ENCODE measurements at regions not wholly inside any gene's neighbourhood (a gene's known extent, or its start where the extent isn't known, plus 50 kb on each side); places are given as distances from the start of the nearest gene placed in this dataset.

GRCh38 chr2:234429265-234429664, 67.6 kb downstream of the ARL4C start:
- Histone ChIP-seq H4K20me1 (ENCODE audit: insufficient read depth, low read length) (no peaks in the 10 kb centered on the region), H3K27me3 (ENCODE audit: control insufficient read depth in 1 of 2, insufficient read depth in 2 of 2, low read length in 2 of 2) (peaks cover 0 to 1% of the 10 kb centered on the region in 2 experiments; a peak in 1 of 5 replicates), H3K4me1 (ENCODE audit: insufficient read depth, low read length) (peaks cover 15% of the 10 kb centered on the region), H3K9ac (ENCODE audit: insufficient read depth, low read depth, low read length) (no peak overlapping the region), H3K36me3 (replicated peaks in 1 of 2; ENCODE audit: control insufficient read depth in 1 of 2, insufficient read depth in 2 of 2, low read length in 2 of 2) (no peaks in the 10 kb centered on the region), H3K9me3 (ENCODE audit: low read length) (no peaks in the 10 kb centered on the region), H3K79me2 (ENCODE audit: insufficient read depth, low read length) (no peaks in the 10 kb centered on the region), H2AFZ (ENCODE audit: low read length) (no peak overlapping the region), H3K4me2 (ENCODE audit: low read depth, low read length) (peak overlapping the region; percentile 16), H3K27ac (ENCODE audit: extremely low read length, insufficient read depth, low read length) (no peak overlapping the region), H3K4me3 (replicated peaks in 1 of 3; ENCODE audit: insufficient read depth in 1 of 3, low read depth in 2 of 3, low read length in 3 of 3) (no peak overlapping the region)
- no TSS peak for BruUV-seq (replicated peaks)
- DNase-seq (ENCODE audit: low spot score) (peak; percentile 55), FAIRE-seq (peak; percentile 68), ATAC-seq (peak; percentile 86)
- in situ Hi-C loops (cut with HindIII; ENCODE audit: extremely low pct_ligation_motif_present, low pct_unique_long_range_greater_than_20kb) (no loop called here), intact Hi-C loops (cut with micrococcal nuclease; ENCODE audit: unreplicated experiment) (no loop called here)
- ChIA-PET CTCF (ENCODE audit: low intra/inter-chr PET ratio, low total read pairs) (no interaction called here), POLR2A (no interaction called here)
- 25% methylated on average over 5 of the region's 5 CpGs for WGBS (ENCODE audit: low lambda C conversion rate)
- peak; percentile 61 for TF ChIP-seq TEAD3 (CRISPR knock-in tag; optimal IDR thresholded peaks at IDR 0.05; ENCODE audit: borderline replicate concordance)
- TF ChIP-seq ZBTB7B (CRISPR knock-in tag; IDR thresholded peaks at IDR 0.05): no peak
- TF ChIP-seq ZNF7 (CRISPR knock-in tag; IDR thresholded peaks at IDR 0.05): peak; percentile 22; the same call in 1 of the 2 replicates
- TF ChIP-seq FOXA3 (CRISPR knock-in tag; IDR thresholded peaks at IDR 0.05): no peak
- no peak for TF ChIP-seq ZNF572 (CRISPR knock-in tag; IDR thresholded peaks at IDR 0.05)
- no peak for TF ChIP-seq EEA1 (CRISPR knock-in tag; IDR thresholded peaks at IDR 0.05; ENCODE audit: borderline replicate concordance)
- no peak for TF ChIP-seq ZSCAN20 (CRISPR knock-in tag; IDR thresholded peaks at IDR 0.05; ENCODE audit: borderline replicate concordance)
- peak; percentile 74 for TF ChIP-seq GFI1 (CRISPR knock-in tag; IDR thresholded peaks at IDR 0.05; ENCODE audit: borderline replicate concordance)
- TF ChIP-seq DNMT3B (CRISPR knock-in tag; conservative IDR thresholded peaks at IDR 0.05): no peak
- TF ChIP-seq ZNF44 (CRISPR knock-in tag; IDR thresholded peaks at IDR 0.05): no peak
- TF ChIP-seq, protein P1, sequence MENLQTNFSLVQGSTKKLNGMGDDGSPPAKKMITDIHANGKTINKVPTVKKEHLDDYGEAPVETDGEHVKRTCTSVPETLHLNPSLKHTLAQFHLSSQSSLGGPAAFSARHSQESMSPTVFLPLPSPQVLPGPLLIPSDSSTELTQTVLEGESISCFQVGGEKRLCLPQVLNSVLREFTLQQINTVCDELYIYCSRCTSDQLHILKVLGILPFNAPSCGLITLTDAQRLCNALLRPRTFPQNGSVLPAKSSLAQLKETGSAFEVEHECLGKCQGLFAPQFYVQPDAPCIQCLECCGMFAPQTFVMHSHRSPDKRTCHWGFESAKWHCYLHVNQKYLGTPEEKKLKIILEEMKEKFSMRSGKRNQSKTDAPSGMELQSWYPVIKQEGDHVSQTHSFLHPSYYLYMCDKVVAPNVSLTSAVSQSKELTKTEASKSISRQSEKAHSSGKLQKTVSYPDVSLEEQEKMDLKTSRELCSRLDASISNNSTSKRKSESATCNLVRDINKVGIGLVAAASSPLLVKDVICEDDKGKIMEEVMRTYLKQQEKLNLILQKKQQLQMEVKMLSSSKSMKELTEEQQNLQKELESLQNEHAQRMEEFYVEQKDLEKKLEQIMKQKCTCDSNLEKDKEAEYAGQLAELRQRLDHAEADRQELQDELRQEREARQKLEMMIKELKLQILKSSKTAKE (CRISPR knock-in tag; IDR thresholded peaks at IDR 0.05; ENCODE audit: borderline replicate concordance): no peak
- no peak for TF ChIP-seq PTBP1 (IDR thresholded peaks at IDR 0.05; ENCODE audit: low read depth, low read length, poor library complexity, severe bottlenecking)
- TF ChIP-seq, protein P2, sequence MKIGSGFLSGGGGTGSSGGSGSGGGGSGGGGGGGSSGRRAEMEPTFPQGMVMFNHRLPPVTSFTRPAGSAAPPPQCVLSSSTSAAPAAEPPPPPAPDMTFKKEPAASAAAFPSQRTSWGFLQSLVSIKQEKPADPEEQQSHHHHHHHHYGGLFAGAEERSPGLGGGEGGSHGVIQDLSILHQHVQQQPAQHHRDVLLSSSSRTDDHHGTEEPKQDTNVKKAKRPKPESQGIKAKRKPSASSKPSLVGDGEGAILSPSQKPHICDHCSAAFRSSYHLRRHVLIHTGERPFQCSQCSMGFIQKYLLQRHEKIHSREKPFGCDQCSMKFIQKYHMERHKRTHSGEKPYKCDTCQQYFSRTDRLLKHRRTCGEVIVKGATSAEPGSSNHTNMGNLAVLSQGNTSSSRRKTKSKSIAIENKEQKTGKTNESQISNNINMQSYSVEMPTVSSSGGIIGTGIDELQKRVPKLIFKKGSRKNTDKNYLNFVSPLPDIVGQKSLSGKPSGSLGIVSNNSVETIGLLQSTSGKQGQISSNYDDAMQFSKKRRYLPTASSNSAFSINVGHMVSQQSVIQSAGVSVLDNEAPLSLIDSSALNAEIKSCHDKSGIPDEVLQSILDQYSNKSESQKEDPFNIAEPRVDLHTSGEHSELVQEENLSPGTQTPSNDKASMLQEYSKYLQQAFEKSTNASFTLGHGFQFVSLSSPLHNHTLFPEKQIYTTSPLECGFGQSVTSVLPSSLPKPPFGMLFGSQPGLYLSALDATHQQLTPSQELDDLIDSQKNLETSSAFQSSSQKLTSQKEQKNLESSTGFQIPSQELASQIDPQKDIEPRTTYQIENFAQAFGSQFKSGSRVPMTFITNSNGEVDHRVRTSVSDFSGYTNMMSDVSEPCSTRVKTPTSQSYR (CRISPR knock-in tag; IDR thresholded peaks at IDR 0.05; ENCODE audit: borderline replicate concordance): peak; percentile 88
- TF ChIP-seq GABPA (IDR thresholded peaks at IDR 0.05; ENCODE audit: low read depth, low read length): no peak
- TF ChIP-seq GABPA (CRISPR knock-in tag; IDR thresholded peaks at IDR 0.05; ENCODE audit: low read depth): no peak
- TF ChIP-seq RFX5 (IDR thresholded peaks at IDR 0.05; ENCODE audit: low read depth, low read length): no peak
- no peak for TF ChIP-seq TBX2 (CRISPR knock-in tag; IDR thresholded peaks at IDR 0.05; ENCODE audit: borderline replicate concordance)
- TF ChIP-seq ZKSCAN1 (IDR thresholded peaks at IDR 0.05; ENCODE audit: low read length): no peak
- TF ChIP-seq NFE2L1 (CRISPR knock-in tag; IDR thresholded peaks at IDR 0.05; ENCODE audit: borderline replicate concordance): no peak
- TF ChIP-seq SETDB1 (CRISPR knock-in tag; IDR thresholded peaks at IDR 0.05; ENCODE audit: borderline replicate concordance): no peak
- peak; percentile 33; the same call in 1 of the 2 replicates for TF ChIP-seq CBX5 (CRISPR knock-in tag; IDR thresholded peaks at IDR 0.05; ENCODE audit: borderline replicate concordance)
- TF ChIP-seq ZNF143 (CRISPR knock-in tag; IDR thresholded peaks at IDR 0.05): no peak
- no peak for TF ChIP-seq MLLT10 (CRISPR knock-in tag; IDR thresholded peaks at IDR 0.05)
- peak; percentile 26; the same call in 1 of the 2 replicates for TF ChIP-seq TCF7 (IDR thresholded peaks at IDR 0.05; ENCODE audit: low read depth)
- TF ChIP-seq NRL (CRISPR knock-in tag; IDR thresholded peaks at IDR 0.05; ENCODE audit: borderline replicate concordance): no peak

All from HepG2 (cell line).